ENCODE measurements at regions not wholly inside any gene's neighbourhood (a gene's known extent, or its start where the extent isn't known, plus 50 kb on each side); places are given as distances from the start of the nearest gene placed in this dataset.

DNA sequence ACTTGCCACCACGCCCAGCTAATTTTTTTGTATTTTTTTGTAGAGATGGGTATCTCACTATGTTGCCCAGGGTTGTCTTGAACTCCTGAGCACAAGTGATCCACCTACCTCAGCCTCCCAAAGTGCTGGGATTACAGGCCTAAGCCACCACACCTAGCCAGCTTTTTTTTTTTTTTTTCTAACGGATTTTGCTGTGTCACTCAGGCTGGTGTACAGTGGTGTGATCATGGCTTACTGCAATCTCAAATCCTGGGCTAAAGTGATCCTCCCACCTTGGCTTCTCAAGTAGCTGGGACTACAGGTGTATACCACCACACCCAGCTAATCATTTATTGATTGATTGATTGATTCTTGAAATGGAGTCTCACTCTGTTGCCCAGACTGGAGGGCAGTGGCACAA, 106.0 kb upstream of the TRIM24 start:
- Mint-ChIP-seq H3K4me1 (no peaks in the 10 kb centered on the region), H3K36me3 (no peaks in the 10 kb centered on the region), H3K27ac (no peak overlapping the region), H3K27me3 (ENCODE audit: low read depth in 3 of 3) (peaks cover 0 to 1% (median 0%) of the 10 kb centered on the region in 3 donors), H3K4me3 (no peak overlapping the region), H3K9me3 (peaks cover 15 to 55% (median 45%) of the 10 kb centered on the region in 7 donors)
- Histone ChIP-seq H3K4me1 (ENCODE audit: control insufficient read depth in 1 of 2, insufficient read depth in 2 of 2, low read length in 2 of 2) (no peaks in the 10 kb centered on the region), H3K9ac (ENCODE audit: insufficient read depth, low read length, poor library complexity, severe bottlenecking) (no peak overlapping the region), H3K79me2 (ENCODE audit: insufficient read depth, low read length) (no peaks in the 10 kb centered on the region), H3K9me3 (replicated peaks in 1 of 2; ENCODE audit: control insufficient read depth in 1 of 2, insufficient read depth in 1 of 2, low read length in 2 of 2) (peaks cover 11 to 52% of the 10 kb centered on the region in 2 donors), H3K4me2 (replicated peaks; ENCODE audit: extremely low read depth, low read length, poor library complexity, severe bottlenecking) (no peak overlapping the region), H4K20me1 (ENCODE audit: insufficient read depth, low read length) (no peaks in the 10 kb centered on the region), H3K36me3 (replicated peaks in 1 of 2; ENCODE audit: control insufficient read depth in 1 of 2, insufficient read depth in 2 of 2, low read length in 2 of 2) (no peaks in the 10 kb centered on the region), H3K27ac (ENCODE audit: low read depth in 1 of 2, low read length in 2 of 2) (no peak overlapping the region), H3K27me3 (ENCODE audit: control insufficient read depth in 2 of 2, insufficient read depth in 2 of 2, low read length in 2 of 2) (no peaks in the 10 kb centered on the region), H3K4me3 (replicated peaks in 1 of 3; ENCODE audit: low read depth in 2 of 3, low read length in 3 of 3) (no peak overlapping the region), H2AFZ (ENCODE audit: insufficient read depth, low read depth, low read length, poor library complexity, severe bottlenecking) (no peak overlapping the region)
- WGBS (ENCODE audit: insufficient coverage) = no CpG with 5 or more reads among the region's 2 CpGs
- DNase-seq = no peak
- intact Hi-C loops (cut with micrococcal nuclease) = no loop called here
- TF ChIP-seq, protein P1, sequence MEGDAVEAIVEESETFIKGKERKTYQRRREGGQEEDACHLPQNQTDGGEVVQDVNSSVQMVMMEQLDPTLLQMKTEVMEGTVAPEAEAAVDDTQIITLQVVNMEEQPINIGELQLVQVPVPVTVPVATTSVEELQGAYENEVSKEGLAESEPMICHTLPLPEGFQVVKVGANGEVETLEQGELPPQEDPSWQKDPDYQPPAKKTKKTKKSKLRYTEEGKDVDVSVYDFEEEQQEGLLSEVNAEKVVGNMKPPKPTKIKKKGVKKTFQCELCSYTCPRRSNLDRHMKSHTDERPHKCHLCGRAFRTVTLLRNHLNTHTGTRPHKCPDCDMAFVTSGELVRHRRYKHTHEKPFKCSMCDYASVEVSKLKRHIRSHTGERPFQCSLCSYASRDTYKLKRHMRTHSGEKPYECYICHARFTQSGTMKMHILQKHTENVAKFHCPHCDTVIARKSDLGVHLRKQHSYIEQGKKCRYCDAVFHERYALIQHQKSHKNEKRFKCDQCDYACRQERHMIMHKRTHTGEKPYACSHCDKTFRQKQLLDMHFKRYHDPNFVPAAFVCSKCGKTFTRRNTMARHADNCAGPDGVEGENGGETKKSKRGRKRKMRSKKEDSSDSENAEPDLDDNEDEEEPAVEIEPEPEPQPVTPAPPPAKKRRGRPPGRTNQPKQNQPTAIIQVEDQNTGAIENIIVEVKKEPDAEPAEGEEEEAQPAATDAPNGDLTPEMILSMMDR (IDR thresholded peaks at IDR 0.05) = no peak

DNA sequence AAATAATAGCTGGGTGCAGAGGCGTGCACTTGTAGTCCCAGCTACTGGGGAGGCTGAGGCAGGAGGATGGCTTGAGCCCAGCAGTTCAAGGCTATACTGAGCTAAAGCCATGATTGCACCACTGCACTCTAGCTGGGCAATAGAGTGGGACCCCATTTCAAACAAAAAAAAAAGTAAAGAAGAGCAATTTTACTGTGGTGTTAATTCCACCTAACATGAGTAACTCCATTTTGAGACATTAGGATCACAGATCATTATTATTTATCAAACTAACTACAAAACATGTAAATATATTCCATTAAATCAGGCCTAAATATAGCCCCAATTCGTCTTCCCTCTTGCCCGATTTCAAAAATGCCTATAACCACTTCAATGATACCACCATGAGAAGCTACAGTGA, 104.8 kb upstream of the TRIM24 start:
- Mint-ChIP-seq H3K4me1 (no peaks in the 10 kb centered on the region), H3K27me3 (ENCODE audit: low read depth in 3 of 3) (peaks cover 0 to 1% (median 0%) of the 10 kb centered on the region in 3 donors), H3K9me3 (peaks cover 15 to 61% (median 42%) of the 10 kb centered on the region in 7 donors), H3K36me3 (no peaks in the 10 kb centered on the region), H3K27ac (no peak overlapping the region), H3K4me3 (no peak overlapping the region)
- no peak overlapping the region for H3K27ac ChIP-seq (ENCODE audit: low read depth in 1 of 2, low read length in 2 of 2)
- no peaks in the 10 kb centered on the region for H4K20me1 ChIP-seq (ENCODE audit: insufficient read depth, low read length)
- TF ChIP-seq, protein P1 (IDR thresholded peaks at IDR 0.05) = no peak
- no peaks in the 10 kb centered on the region for H3K36me3 ChIP-seq (replicated peaks in 1 of 2; ENCODE audit: control insufficient read depth in 1 of 2, insufficient read depth in 2 of 2, low read length in 2 of 2)
- H3K9me3 ChIP-seq (replicated peaks in 1 of 2; ENCODE audit: control insufficient read depth in 1 of 2, insufficient read depth in 1 of 2, low read length in 2 of 2) = peaks cover 13 to 57% of the 10 kb centered on the region in 2 donors
- H2AFZ ChIP-seq (ENCODE audit: insufficient read depth, low read depth, low read length, poor library complexity, severe bottlenecking) = no peak overlapping the region
- no CpG with 5 or more reads among the region's 3 CpGs for WGBS (ENCODE audit: insufficient coverage)
- no peaks in the 10 kb centered on the region for H3K4me1 ChIP-seq (ENCODE audit: control insufficient read depth in 1 of 2, insufficient read depth in 2 of 2, low read length in 2 of 2)
- intact Hi-C loops (cut with micrococcal nuclease) = no loop called here
- no peak overlapping the region for H3K9ac ChIP-seq (ENCODE audit: insufficient read depth, low read length, poor library complexity, severe bottlenecking)
- no peak for DNase-seq
- no peaks in the 10 kb centered on the region for H3K27me3 ChIP-seq (ENCODE audit: control insufficient read depth in 2 of 2, insufficient read depth in 2 of 2, low read length in 2 of 2)
- no peaks in the 10 kb centered on the region for H3K79me2 ChIP-seq (ENCODE audit: insufficient read depth, low read length)
- H3K4me3 ChIP-seq (replicated peaks in 1 of 3; ENCODE audit: low read depth in 2 of 3, low read length in 3 of 3) = no peak overlapping the region
- no peak overlapping the region for H3K4me2 ChIP-seq (replicated peaks; ENCODE audit: extremely low read depth, low read length, poor library complexity, severe bottlenecking)

Data from CD14-positive monocyte (primary cell).